HUES6 (cell line): ENCODE measurements at regions not wholly inside any gene's neighbourhood (a gene's known extent, or its start where the extent isn't known, plus 50 kb on each side); places are given as distances from the start of the nearest gene placed in this dataset.
"Not testable (repeated sequence)": the region's sequence is repeated elsewhere in the genome, so short reads cannot be mapped to it uniquely, and the experiment has no call there.

Source experiments
- H3K27ac ChIP-seq: 2 replicates; pipeline ENCODE4 v1.7.0; 2013; ENCODE audit warnings: low read depth, mild to moderate bottlenecking, low read length, inconsistent platforms
- H3K27me3 ChIP-seq: 2 replicates; pipeline ENCODE4 v1.6.1; 2013; ENCODE audit warnings: low read length; ENCODE audit not compliant: control insufficient read depth, insufficient read depth
- H3K36me3 ChIP-seq: 2 replicates; pipeline ENCODE4 v1.6.1; 2013; ENCODE audit warnings: low read length; ENCODE audit not compliant: control insufficient read depth, insufficient read depth
- H3K4me1 ChIP-seq: 2 replicates; pipeline ENCODE4 v1.6.1; 2013; ENCODE audit warnings: low read length; ENCODE audit not compliant: control insufficient read depth, insufficient read depth
- H3K4me3 ChIP-seq: 2 replicates; pipeline ENCODE4 v1.5.1; 2013; ENCODE audit warnings: low read depth, low read length
- H3K9ac ChIP-seq: one replicate; pipeline ENCODE4 v1.6.1; 2013; ENCODE audit warnings: mild to moderate bottlenecking, low read length
- H3K9me3 ChIP-seq: 2 replicates; pipeline ENCODE4 v1.6.1; 2013; ENCODE audit warnings: low read depth, low read length; ENCODE audit not compliant: control insufficient read depth, insufficient read depth

- no peaks in the 10 kb centered on the region for H3K27me3 ChIP-seq
- no peaks in the 10 kb centered on the region for H3K9me3 ChIP-seq
- H3K9ac ChIP-seq = no peak overlapping the region
- H3K4me3 ChIP-seq = no peak overlapping the region
- H3K4me1 ChIP-seq = peaks cover 12% of the 10 kb centered on the region; the same call in 1 of the 2 replicates
- no peak overlapping the region for H3K27ac ChIP-seq
- no peaks in the 10 kb centered on the region for H3K36me3 ChIP-seq
Observed at GRCh38 chr6:12534069-12534853, 182.3 kb upstream of the PHACTR1 start.

- H3K27ac ChIP-seq = no peak overlapping the region
Observed at GRCh38 chr6:12535586-12536314, 180.8 kb upstream of the PHACTR1 start.

GRCh38 chr6:12536416-12536815, 180.2 kb upstream of the PHACTR1 start:
- no peak overlapping the region for H3K9ac ChIP-seq
- no peaks in the 10 kb centered on the region for H3K4me1 ChIP-seq
- no peaks in the 10 kb centered on the region for H3K9me3 ChIP-seq
- H3K27me3 ChIP-seq = no peaks in the 10 kb centered on the region
- no peak overlapping the region for H3K27ac ChIP-seq
- H3K4me3 ChIP-seq = no peak overlapping the region
- no peaks in the 10 kb centered on the region for H3K36me3 ChIP-seq

More at GRCh38 chr6:12535586-12536314, 180.8 kb upstream of the PHACTR1 start:
- no peaks in the 10 kb centered on the region for H3K27me3 ChIP-seq
- no peaks in the 10 kb centered on the region for H3K36me3 ChIP-seq
- H3K9ac ChIP-seq = no peak overlapping the region
- no peak overlapping the region for H3K4me3 ChIP-seq
- H3K4me1 ChIP-seq = no peaks in the 10 kb centered on the region
- no peaks in the 10 kb centered on the region for H3K9me3 ChIP-seq

GRCh38 chr6:12537389-12537788, 179.2 kb upstream of the PHACTR1 start:
- Histone ChIP-seq H3K9ac (no peak overlapping the region), H3K36me3 (no peaks in the 10 kb centered on the region), H3K4me3 (no peak overlapping the region), H3K4me1 (no peaks in the 10 kb centered on the region), H3K9me3 (no peaks in the 10 kb centered on the region), H3K27me3 (no peaks in the 10 kb centered on the region), H3K27ac (no peak overlapping the region)

- Histone ChIP-seq H3K36me3 (no peaks in the 10 kb centered on the region), H3K4me1 (no peaks in the 10 kb centered on the region), H3K4me3 (no peak overlapping the region), H3K9me3 (no peaks in the 10 kb centered on the region), H3K9ac (no peak overlapping the region), H3K27ac (no peak overlapping the region), H3K27me3 (no peaks in the 10 kb centered on the region)
Observed at GRCh38 chr6:12538881-12539357, 177.6 kb upstream of the PHACTR1 start.

- not testable (repeated sequence) for H3K36me3 ChIP-seq, H3K27ac ChIP-seq, H3K27me3 ChIP-seq, H3K9ac ChIP-seq, H3K4me3 ChIP-seq, H3K9me3 ChIP-seq, H3K4me1 ChIP-seq
Observed at GRCh38 chr6:12542319-12543115, 174.1 kb upstream of the PHACTR1 start.

- Histone ChIP-seq H3K36me3 (no peaks in the 10 kb centered on the region), H3K4me3 (no peak overlapping the region), H3K9me3 (peaks cover 9% of the 10 kb centered on the region; the same call in 1 of the 2 replicates)
Observed at GRCh38 chr6:12543953-12544352, 172.6 kb upstream of the PHACTR1 start.

GRCh38 chr6:12544821-12545565, 171.6 kb upstream of the PHACTR1 start:
- Histone ChIP-seq H3K27ac (no peak overlapping the region), H3K36me3 (no peaks in the 10 kb centered on the region), H3K4me3 (no peak overlapping the region), H3K9me3 (peaks cover 14% of the 10 kb centered on the region), H3K9ac (no peak overlapping the region), H3K4me1 (no peaks in the 10 kb centered on the region), H3K27me3 (no peaks in the 10 kb centered on the region)

More at GRCh38 chr6:12543953-12544352, 172.6 kb upstream of the PHACTR1 start:
- Histone ChIP-seq H3K27ac (no peak overlapping the region), H3K4me1 (no peaks in the 10 kb centered on the region), H3K27me3 (no peaks in the 10 kb centered on the region), H3K9ac (no peak overlapping the region)

- Histone ChIP-seq H3K27me3 (no peaks in the 10 kb centered on the region), H3K4me1 (no peaks in the 10 kb centered on the region), H3K9ac (no peak overlapping the region), H3K36me3 (no peaks in the 10 kb centered on the region), H3K9me3 (peaks cover 14% of the 10 kb centered on the region), H3K27ac (no peak overlapping the region), H3K4me3 (no peak overlapping the region)
Observed at GRCh38 chr6:12545619-12546409, 170.8 kb upstream of the PHACTR1 start.
